Right atrium auricular region (tissue), 2 donors: ENCODE measurements at regions not wholly inside any gene's neighbourhood (a gene's known extent, or its start where the extent isn't known, plus 50 kb on each side); places are given as distances from the start of the nearest gene placed in this dataset.

Source experiments
- DNase-seq: peaks from one replicate; pipeline ENCODE4 v3.0.0-alpha.2; 2019; ENCODE audit warnings: low spot score
- H3K27ac ChIP-seq, 2 donors: fragments of 200-600 bp; sonication (generic); 1 replicate in 1 of 2; 2 replicates in 1 of 2; pipeline ENCODE4 v1.5.1; 2016 to 2019
- H3K27me3 ChIP-seq, 2 donors: fragments of 200-600 bp; sonication (generic); one replicate each; pipeline versions ENCODE4 v1.5.1 to v1.6.0; 2017 to 2019
- H3K36me3 ChIP-seq: fragments of 200-600 bp; sonication (generic); one replicate; pipeline ENCODE4 v1.5.1; 2016
- H3K4me1 ChIP-seq, 2 donors: fragments of 200-600 bp; sonication (generic); one replicate each; pipeline versions ENCODE4 v1.5.1 to v1.6.0; 2017 to 2019
- H3K4me3 ChIP-seq, 2 donors: fragments of 200-600 bp; sonication (generic); 1 replicate in 1 of 2; 2 replicates in 1 of 2; pipeline ENCODE4 v1.5.1; 2017 to 2019; ENCODE audit warnings: mild to moderate bottlenecking in 1 of 2, moderate library complexity in 1 of 2
- H3K9me3 ChIP-seq, 2 donors: fragments of 200-600 bp; sonication (generic); one replicate each; pipeline ENCODE4 v1.5.1; 2019
- TF ChIP-seq, protein P1 (sequence below), 2 donors: fragments of 200-600 bp; sonication (generic); IDR thresholded peaks; one replicate each; pipeline ENCODE4 v1.5.1; 2019; ENCODE audit warnings: antibody characterized with exemption in 2 of 2

DNA sequence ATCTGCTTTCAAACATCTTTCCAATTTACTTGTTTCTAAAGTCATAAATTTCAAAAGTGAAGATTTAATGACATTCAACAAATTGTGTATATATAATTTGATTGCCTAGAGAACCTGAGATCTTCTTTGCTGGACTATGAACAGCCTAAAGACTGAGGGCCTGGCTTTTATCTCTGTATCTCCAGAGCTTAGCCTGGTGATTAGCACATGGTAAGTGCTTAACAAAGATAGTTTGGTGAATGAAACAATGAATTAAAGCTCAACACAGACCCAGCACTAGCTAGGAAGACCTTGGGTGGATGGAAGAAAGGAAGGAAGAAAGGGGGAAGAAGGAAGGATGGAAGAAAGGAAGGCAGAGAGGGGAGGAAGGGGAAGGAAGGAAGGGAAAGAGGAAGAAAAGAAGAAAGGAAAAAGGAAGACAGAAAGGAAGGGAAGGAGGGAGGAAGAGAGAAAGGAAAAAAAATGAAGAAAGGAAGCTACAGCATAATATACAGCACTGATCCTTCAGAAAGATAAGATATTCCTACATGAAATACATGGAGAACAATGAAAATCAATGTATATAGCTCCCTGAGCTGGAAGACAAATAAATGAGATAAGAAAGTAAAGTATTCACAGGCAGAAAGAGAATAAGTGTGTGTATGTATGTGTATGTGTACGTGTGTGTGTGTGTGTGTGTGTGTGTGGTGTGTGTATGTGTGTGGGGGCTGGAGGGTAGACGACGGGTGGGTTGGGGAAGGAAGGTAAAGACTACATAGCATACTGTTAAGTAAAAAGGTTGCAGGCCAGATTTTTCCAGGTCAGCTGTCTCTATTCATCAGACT is 318.2 kb downstream of the TNS1 start:
- TF ChIP-seq, protein P1, sequence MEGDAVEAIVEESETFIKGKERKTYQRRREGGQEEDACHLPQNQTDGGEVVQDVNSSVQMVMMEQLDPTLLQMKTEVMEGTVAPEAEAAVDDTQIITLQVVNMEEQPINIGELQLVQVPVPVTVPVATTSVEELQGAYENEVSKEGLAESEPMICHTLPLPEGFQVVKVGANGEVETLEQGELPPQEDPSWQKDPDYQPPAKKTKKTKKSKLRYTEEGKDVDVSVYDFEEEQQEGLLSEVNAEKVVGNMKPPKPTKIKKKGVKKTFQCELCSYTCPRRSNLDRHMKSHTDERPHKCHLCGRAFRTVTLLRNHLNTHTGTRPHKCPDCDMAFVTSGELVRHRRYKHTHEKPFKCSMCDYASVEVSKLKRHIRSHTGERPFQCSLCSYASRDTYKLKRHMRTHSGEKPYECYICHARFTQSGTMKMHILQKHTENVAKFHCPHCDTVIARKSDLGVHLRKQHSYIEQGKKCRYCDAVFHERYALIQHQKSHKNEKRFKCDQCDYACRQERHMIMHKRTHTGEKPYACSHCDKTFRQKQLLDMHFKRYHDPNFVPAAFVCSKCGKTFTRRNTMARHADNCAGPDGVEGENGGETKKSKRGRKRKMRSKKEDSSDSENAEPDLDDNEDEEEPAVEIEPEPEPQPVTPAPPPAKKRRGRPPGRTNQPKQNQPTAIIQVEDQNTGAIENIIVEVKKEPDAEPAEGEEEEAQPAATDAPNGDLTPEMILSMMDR (IDR thresholded peaks at IDR 0.05), result no peak
- no peak for DNase-seq
- Histone ChIP-seq H3K27me3 (no peaks in the 10 kb centered on the region), H3K4me1 (peaks cover 0 to 5% of the 10 kb centered on the region in 2 donors), H3K27ac (peak overlapping the region in 1 of 2 donors; percentile 14), H3K36me3 (no peaks in the 10 kb centered on the region), H3K4me3 (no peak overlapping the region), H3K9me3 (no peaks in the 10 kb centered on the region)

DNA sequence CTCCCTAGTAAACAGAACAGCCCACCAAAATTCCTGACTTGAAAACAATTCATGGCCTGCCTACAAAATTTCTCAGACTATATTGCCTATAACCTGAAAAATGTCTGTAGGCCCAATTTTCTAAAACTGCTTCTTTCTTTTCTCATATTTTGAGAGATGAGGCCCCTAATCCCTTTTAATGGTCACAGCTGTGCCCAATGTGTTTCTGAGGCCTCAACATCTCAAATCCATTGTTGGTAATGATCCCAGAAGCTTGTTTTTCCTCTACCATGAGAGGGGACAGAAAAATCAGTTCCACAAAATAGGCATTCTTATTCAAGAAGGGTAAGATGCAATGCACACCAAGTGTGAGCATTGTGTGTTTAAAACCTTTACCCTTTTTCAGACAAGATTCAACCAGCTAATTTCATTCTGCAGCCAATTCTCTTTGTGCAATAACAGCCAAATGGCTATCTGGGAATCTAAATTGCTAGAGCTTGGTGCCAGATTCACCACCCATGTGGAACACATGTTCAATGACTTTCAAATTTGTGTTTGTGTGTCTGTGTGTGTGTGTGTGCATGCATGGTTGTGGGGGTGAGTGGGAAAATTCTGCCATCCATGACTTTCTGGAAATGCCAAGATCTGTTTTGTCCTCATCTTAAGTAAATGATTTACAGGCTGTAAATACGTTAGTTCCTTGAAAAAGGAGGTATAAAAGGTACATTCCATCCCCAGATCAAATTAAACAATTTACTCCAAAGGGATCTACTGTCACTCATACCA is 319.5 kb downstream of the TNS1 start:
- TF ChIP-seq, protein P1 (IDR thresholded peaks at IDR 0.05), result no peak

DNA sequence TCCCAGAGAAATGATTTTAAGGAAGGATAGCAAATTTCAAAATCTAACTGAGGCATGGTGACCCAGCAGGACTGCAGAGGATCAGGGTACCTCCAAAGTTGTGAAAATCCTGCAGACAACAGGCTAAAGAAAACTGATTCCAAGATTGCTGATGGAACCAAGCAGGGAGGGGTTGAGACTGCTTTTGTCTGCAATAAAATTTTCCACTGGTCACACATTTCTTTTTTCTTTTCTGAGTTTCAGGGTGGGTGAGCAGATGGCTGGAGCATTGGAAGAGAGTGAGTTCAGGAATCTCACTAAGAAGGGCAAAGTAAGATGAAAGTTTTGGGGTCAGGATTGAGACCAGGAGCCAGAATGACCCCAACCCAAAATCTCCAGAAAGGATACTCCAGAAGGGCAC is 321.0 kb downstream of the TNS1 start:
- H3K27me3 ChIP-seq, result no peaks in the 10 kb centered on the region
- peak overlapping the region in 1 of 2 donors; percentile 29 for H3K27ac ChIP-seq
- DNase-seq, result no peak
- TF ChIP-seq, protein P1 (IDR thresholded peaks at IDR 0.05), result no peak
- H3K36me3 ChIP-seq, result no peaks in the 10 kb centered on the region
- no peaks in the 10 kb centered on the region for H3K9me3 ChIP-seq
- peaks cover 0 to 5% of the 10 kb centered on the region in 2 donors for H3K4me1 ChIP-seq
- H3K4me3 ChIP-seq, result no peak overlapping the region

More for the DNA sequence above, 319.5 kb downstream of the TNS1 start:
- no peaks in the 10 kb centered on the region for H3K27me3 ChIP-seq
- H3K9me3 ChIP-seq, result no peaks in the 10 kb centered on the region
- DNase-seq, result no peak
- H3K27ac ChIP-seq, result no peak overlapping the region
- H3K4me1 ChIP-seq, result peaks cover 0 to 5% of the 10 kb centered on the region in 2 donors
- no peak overlapping the region for H3K4me3 ChIP-seq
- H3K36me3 ChIP-seq, result no peaks in the 10 kb centered on the region

DNA sequence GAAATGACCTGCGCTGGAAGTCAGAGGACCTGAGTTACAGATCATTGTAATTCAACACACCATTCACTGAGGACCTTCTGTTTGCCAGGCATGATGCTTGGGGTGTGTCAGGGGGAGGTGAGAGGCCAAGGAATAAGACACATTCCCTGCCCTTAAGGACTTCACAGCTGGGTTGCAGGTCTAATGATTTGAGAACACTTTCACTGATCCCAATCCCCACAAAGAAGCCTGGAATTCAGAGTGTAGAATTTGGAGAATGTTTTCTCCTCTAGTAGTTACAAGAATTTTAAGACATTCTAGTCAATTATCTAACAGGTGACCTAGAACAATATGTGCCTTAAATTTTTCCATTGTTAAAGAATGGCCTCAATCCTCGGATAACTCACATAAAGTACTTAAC is 322.4 kb downstream of the TNS1 start:
- no peak for DNase-seq
- Histone ChIP-seq H3K27me3 (no peaks in the 10 kb centered on the region), H3K4me3 (no peak overlapping the region), H3K4me1 (no peaks in the 10 kb centered on the region), H3K36me3 (no peaks in the 10 kb centered on the region), H3K9me3 (no peaks in the 10 kb centered on the region), H3K27ac (no peak overlapping the region)
- TF ChIP-seq, protein P1 (IDR thresholded peaks at IDR 0.05), result no peak

DNA sequence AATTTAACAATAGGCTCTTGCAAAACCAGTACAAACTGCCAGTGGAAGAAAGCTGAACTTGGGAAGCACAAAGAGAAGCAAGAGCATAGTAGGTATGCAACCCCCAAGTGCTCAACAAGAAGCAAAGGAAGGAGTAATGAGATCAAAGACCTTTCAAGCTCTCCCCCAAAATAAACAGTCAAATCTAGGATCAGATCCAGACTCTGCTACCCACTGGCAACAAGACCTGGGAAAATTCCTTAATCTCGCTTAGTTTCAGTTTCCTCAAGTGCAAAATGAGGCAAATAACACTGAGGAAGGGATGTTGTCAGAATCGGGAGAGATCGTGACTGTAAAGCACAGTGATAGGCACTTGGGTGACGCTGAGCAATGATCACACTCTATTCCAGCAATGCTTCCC is 329.2 kb downstream of the TNS1 start:
- Histone ChIP-seq H3K9me3 (no peaks in the 10 kb centered on the region), H3K4me1 (no peaks in the 10 kb centered on the region), H3K27ac (no peak overlapping the region), H3K27me3 (no peaks in the 10 kb centered on the region), H3K4me3 (no peak overlapping the region), H3K36me3 (no peaks in the 10 kb centered on the region)
- TF ChIP-seq, protein P1 (IDR thresholded peaks at IDR 0.05), result no peak
- DNase-seq, result no peak
